PC-9 (cell line): ENCODE measurements at regions not wholly inside any gene's neighbourhood (a gene's known extent, or its start where the extent isn't known, plus 50 kb on each side); places are given as distances from the start of the nearest gene placed in this dataset.

Experiments
- BruUV-seq: library from RNA; stranded (reverse); fragments of 400-500 nt; replicated peaks from 2 replicates; lab custom pipeline; 2021; lab: Mats Ljungman, UMichigan
- CTCF ChIA-PET: fragments of 300-600 bp; sonication (Branson Sonifier 250); formaldehyde crosslinking; loops from one replicate; lab custom pipeline; 2022; ENCODE audit warnings: antibody characterized with exemption; lab: Charles Lee
- POLR2A ChIA-PET: fragments of 300-600 bp; sonication (Branson Sonifier 250); formaldehyde crosslinking; loops from one replicate; lab custom pipeline; 2022; ENCODE audit warnings: antibody characterized with exemption; ENCODE audit not compliant: unreplicated experiment; lab: Charles Lee
- DNase-seq, 2 experiments: peaks; one replicate each; pipeline versions ENCODE4 v3.0.0 to v3.0.0-alpha.2; 2015 to 2022; ENCODE audit warnings: mixed read lengths in 1 of 2
- H2AFZ ChIP-seq: fragments of 200-600 bp; sonication (generic); 2 replicates; pipeline ENCODE4 v1.8.1; 2017; ENCODE audit warnings: antibody characterized with exemption
- H3F3A ChIP-seq: fragments of 200-600 bp; sonication (generic); 2 replicates; pipeline ENCODE4 v1.8.1; 2017; ENCODE audit warnings: antibody characterized with exemption, mild to moderate bottlenecking, low read depth; ENCODE audit not compliant: insufficient read depth
- H3K27ac ChIP-seq: fragments of 200-600 bp; sonication (generic); 2 replicates; pipeline ENCODE4 v1.6.1; 2016; ENCODE audit warnings: mixed run types
- H3K27me3 ChIP-seq: fragments of 200-600 bp; sonication (generic); 2 replicates; pipeline ENCODE4 v1.6.1; 2016; ENCODE audit warnings: low read depth, mixed run types; ENCODE audit not compliant: insufficient read depth
- H3K36me3 ChIP-seq: fragments of 200-600 bp; sonication (generic); 2 replicates; pipeline ENCODE4 v1.6.1; 2016; ENCODE audit warnings: low read depth, mixed run types
- H3K4me1 ChIP-seq: fragments of 200-600 bp; sonication (generic); replicated peaks from 2 replicates; pipeline ENCODE4 v1.6.1; 2016; ENCODE audit warnings: mixed run types; ENCODE audit not compliant: insufficient read depth
- H3K4me2 ChIP-seq: fragments of 200-600 bp; sonication (generic); 2 replicates; pipeline ENCODE4 v1.6.1; 2017; ENCODE audit warnings: mixed run types
- H3K4me3 ChIP-seq: fragments of 200-600 bp; sonication (generic); 2 replicates; pipeline ENCODE4 v1.6.1; 2016; ENCODE audit warnings: mixed run types
- H3K79me2 ChIP-seq: fragments of 200-600 bp; sonication (generic); 2 replicates; pipeline ENCODE4 v1.6.1; 2017; ENCODE audit warnings: low read depth, mixed run types
- H3K9me2 ChIP-seq: fragments of 200-600 bp; sonication (generic); 2 replicates; pipeline ENCODE4 v1.8.1; 2017; ENCODE audit warnings: mild to moderate bottlenecking; ENCODE audit not compliant: insufficient read depth
- H3K9me3 ChIP-seq: fragments of 200-600 bp; sonication (generic); 2 replicates; pipeline ENCODE4 v1.8.1; 2016; ENCODE audit warnings: low read depth; ENCODE audit not compliant: insufficient read depth
- H4K20me1 ChIP-seq: fragments of 200-600 bp; sonication (generic); 2 replicates; pipeline ENCODE4 v1.8.1; 2017; ENCODE audit not compliant: insufficient read depth
- CTCF ChIP-seq: fragments of 200-600 bp; sonication (generic); conservative IDR thresholded peaks from 2 replicates; pipeline ENCODE4 v1.6.1; 2017; ENCODE audit warnings: mixed run types, antibody characterized with exemption, mild to moderate bottlenecking, moderate library complexity
- EZH2 ChIP-seq: fragments of 200-600 bp; sonication (generic); IDR thresholded peaks from 2 replicates; pipeline ENCODE4 v1.8.0; 2017; ENCODE audit warnings: antibody characterized with exemption, low read depth
- intact Hi-C: fragments of 100-400 bp; cut with micrococcal nuclease; formaldehyde crosslinking; loops from one replicate; pipeline ENCODE4 v1.10.0; 2022; ENCODE audit not compliant: unreplicated experiment

- Histone ChIP-seq H3K4me1 (no peaks in the 10 kb centered on the region), H3K36me3 (no peaks in the 10 kb centered on the region), H3K27me3 (no peaks in the 10 kb centered on the region), H3K79me2 (no peaks in the 10 kb centered on the region), H3F3A (no peaks in the 10 kb centered on the region), H3K9me2 (no peaks in the 10 kb centered on the region), H3K27ac (no peak overlapping the region), H2AFZ (no peak overlapping the region), H4K20me1 (no peaks in the 10 kb centered on the region), H3K4me3 (no peak overlapping the region), H3K4me2 (no peak overlapping the region), H3K9me3 (no peaks in the 10 kb centered on the region)
- TF ChIP-seq EZH2 (no peak), CTCF (no peak)
- DNase-seq = no peak
- ChIA-PET CTCF (no interaction called here), POLR2A (no interaction called here)
- intact Hi-C loops = no loop called here
- BruUV-seq = no TSS peak
Observed at GRCh38 chr9:84556556-84556955, 113.0 kb upstream of the NTRK2 start.

DNA sequence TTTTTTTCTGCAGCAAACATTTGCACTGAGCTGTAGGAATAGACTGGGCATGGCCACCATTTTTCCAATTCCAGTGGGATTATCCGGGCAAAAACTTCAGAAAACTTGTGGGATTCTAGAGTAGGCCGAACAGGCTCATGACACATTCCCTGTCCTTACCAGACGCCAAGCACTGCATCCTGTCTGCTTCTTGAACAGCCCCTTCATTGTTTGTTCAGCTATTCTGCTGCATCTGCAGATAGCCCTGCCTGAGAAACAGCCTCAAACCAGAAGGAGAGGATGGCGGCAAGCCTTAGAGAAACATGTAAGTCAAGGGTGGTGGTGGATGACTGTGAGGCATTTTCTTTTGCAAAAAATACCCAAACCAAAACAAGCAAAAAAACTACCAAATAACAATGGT lies 111.8 kb upstream of the NTRK2 start:
- Histone ChIP-seq H3K9me3 (no peaks in the 10 kb centered on the region), H3K9me2 (no peaks in the 10 kb centered on the region), H3K79me2 (no peaks in the 10 kb centered on the region), H3K4me1 (no peaks in the 10 kb centered on the region), H3K36me3 (no peaks in the 10 kb centered on the region), H3K27me3 (no peaks in the 10 kb centered on the region), H3K4me2 (no peak overlapping the region), H3K4me3 (no peak overlapping the region), H2AFZ (no peak overlapping the region), H3K27ac (no peak overlapping the region), H3F3A (no peaks in the 10 kb centered on the region), H4K20me1 (no peaks in the 10 kb centered on the region)
- BruUV-seq = no TSS peak
- intact Hi-C loops = no loop called here
- TF ChIP-seq CTCF (no peak), EZH2 (no peak)
- ChIA-PET CTCF (no interaction called here), POLR2A (no interaction called here)
- no peak for DNase-seq

DNA sequence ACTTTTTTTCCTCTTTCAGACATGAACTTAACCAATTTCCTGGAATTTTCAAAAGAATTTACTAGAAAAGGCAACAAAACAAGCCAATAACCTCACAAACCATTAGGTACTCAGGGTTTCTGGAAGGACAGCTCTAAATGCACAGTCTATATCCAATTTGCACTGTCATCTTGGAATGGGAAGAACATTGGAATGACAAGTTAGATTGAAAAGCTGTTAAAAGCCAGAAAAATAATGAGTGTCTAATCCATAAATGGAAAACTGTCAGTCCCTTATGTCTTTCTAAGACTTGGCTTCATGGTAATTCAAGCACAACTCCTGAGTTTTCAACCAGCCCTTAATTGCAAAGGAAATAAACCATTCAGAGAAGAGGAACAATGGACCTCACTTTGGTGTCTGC lies 105.8 kb upstream of the NTRK2 start:
- Histone ChIP-seq H3K79me2 (no peaks in the 10 kb centered on the region), H3K4me1 (no peaks in the 10 kb centered on the region), H3K27ac (no peak overlapping the region), H3K4me3 (no peak overlapping the region), H3K9me3 (no peaks in the 10 kb centered on the region), H3K9me2 (no peaks in the 10 kb centered on the region), H4K20me1 (no peaks in the 10 kb centered on the region), H3F3A (no peaks in the 10 kb centered on the region), H3K4me2 (no peak overlapping the region), H3K27me3 (peaks cover 8% of the 10 kb centered on the region; the same call in 1 of the 2 replicates), H3K36me3 (no peaks in the 10 kb centered on the region), H2AFZ (no peak overlapping the region)
- intact Hi-C loops = no loop called here
- no peak for TF ChIP-seq CTCF
- POLR2A ChIA-PET = no interaction called here
- no peak for DNase-seq
- CTCF ChIA-PET = no interaction called here
- no TSS peak for BruUV-seq
